Neural cell (in vitro differentiated cells): ENCODE measurements at regions not wholly inside any gene's neighbourhood (a gene's known extent, or its start where the extent isn't known, plus 50 kb on each side); places are given as distances from the start of the nearest gene placed in this dataset.
A peak's percentile ranks its signal among the peaks of the same experiment; 100 is the strongest.

ENCODE experiments used
- H2AFZ ChIP-seq: fragments of 200-600, 300-800 bp; sonication (generic), shearing (Covaris generic); 2 replicates; pipeline ENCODE4 v1.6.0; 2014; ENCODE audit warnings: low read depth, mild to moderate bottlenecking, antibody characterized with exemption, low read length, moderate library complexity
- H3F3A ChIP-seq: fragments of 200-600 bp; shearing (Covaris generic); 2 replicates; pipeline ENCODE4 v1.6.1; 2016; ENCODE audit warnings: mild to moderate bottlenecking, moderate library complexity, mixed read lengths, antibody characterized with exemption, low read length; ENCODE audit not compliant: insufficient read depth, poor library complexity, severe bottlenecking
- H3K27ac ChIP-seq: fragments of 200-600, 300-800 bp; sonication (generic), shearing (Covaris generic); 2 replicates; pipeline ENCODE4 v1.5.1; 2014; ENCODE audit warnings: mild to moderate bottlenecking, low read length, moderate library complexity
- H3K27me3 ChIP-seq: fragments of 300-800, 200-600 bp; sonication (generic), shearing (Covaris generic); 2 replicates; pipeline ENCODE4 v1.6.0; 2014; ENCODE audit warnings: mild to moderate bottlenecking, low read depth, low read length, moderate library complexity; ENCODE audit not compliant: insufficient read depth
- H3K36me3 ChIP-seq: fragments of 300-800, 200-600 bp; sonication (generic), shearing (Covaris generic); 2 replicates; pipeline ENCODE4 v1.5.1; 2014; ENCODE audit warnings: mild to moderate bottlenecking, antibody characterized with exemption, low read length, moderate library complexity; ENCODE audit not compliant: insufficient read depth
- H3K4me2 ChIP-seq: fragments of 300-800, 200-600 bp; sonication (generic), shearing (Covaris generic); 2 replicates; pipeline ENCODE4 v1.6.0; 2014; ENCODE audit warnings: mild to moderate bottlenecking, low read length
- H3K4me3 ChIP-seq: fragments of 300-800, 200-600 bp; sonication (generic), shearing (Covaris generic); 2 replicates; pipeline ENCODE4 v1.5.1; 2014; ENCODE audit warnings: mild to moderate bottlenecking, low read length, moderate library complexity
- H3K79me2 ChIP-seq: fragments of 200-600 bp; shearing (Covaris generic); replicated peaks from 2 replicates; pipeline ENCODE4 v1.6.0; 2014; ENCODE audit warnings: mild to moderate bottlenecking, low read length, moderate library complexity; ENCODE audit not compliant: insufficient read depth
- H3K9ac ChIP-seq: fragments of 300-800, 200-600 bp; sonication (generic), shearing (Covaris generic); 2 replicates; pipeline ENCODE4 v1.6.1; 2016; ENCODE audit warnings: mild to moderate bottlenecking, low read length, mixed read lengths
- H3K9me2 ChIP-seq: fragments of 200-600 bp; shearing (Covaris generic); 2 replicates; pipeline ENCODE4 v1.6.1; 2016; ENCODE audit warnings: mild to moderate bottlenecking, low read length, mixed read lengths; ENCODE audit not compliant: insufficient read depth
- H3K9me3 ChIP-seq: fragments of 200-600, 300-800 bp; sonication (generic), shearing (Covaris generic); 2 replicates; pipeline ENCODE4 v1.6.1; 2016; ENCODE audit warnings: mild to moderate bottlenecking, mixed run types, low read length, moderate library complexity, mixed read lengths
- H4K20me1 ChIP-seq: fragments of 200-600 bp; shearing (Covaris generic); 2 replicates; pipeline ENCODE4 v1.6.1; 2016; ENCODE audit warnings: mild to moderate bottlenecking, mixed run types; ENCODE audit not compliant: insufficient read depth
- EP300 ChIP-seq: fragments of 450-650 bp; conservative IDR thresholded peaks from 2 replicates; pipeline ENCODE4 v1.6.1; 2014; ENCODE audit warnings: antibody characterized with exemption, mild to moderate bottlenecking, moderate library complexity; ENCODE audit not compliant: poor library complexity, severe bottlenecking
- EZH2 ChIP-seq: fragments of 200-600, 300-800 bp; shearing (Covaris generic), sonication (generic); IDR thresholded peaks from 2 replicates; pipeline ENCODE4 v1.6.1; 2014; ENCODE audit warnings: antibody characterized with exemption, low read length, borderline replicate concordance, mild to moderate bottlenecking; ENCODE audit not compliant: insufficient read depth, poor library complexity, severe bottlenecking
- MXI1 ChIP-seq: fragments of 450-650 bp; conservative IDR thresholded peaks from 2 replicates; pipeline ENCODE4 v1.6.1; 2014; ENCODE audit warnings: antibody characterized with exemption, mild to moderate bottlenecking; ENCODE audit not compliant: poor library complexity, severe bottlenecking
- POLR2AphosphoS5 ChIP-seq: IDR thresholded peaks from 2 replicates; pipeline ENCODE4 v1.6.1; 2012
- RAD21 ChIP-seq: fragments of 450-650 bp; conservative IDR thresholded peaks from 2 replicates; pipeline ENCODE4 v1.6.1; 2014; ENCODE audit warnings: antibody characterized with exemption, mild to moderate bottlenecking, moderate library complexity
- SMC3 ChIP-seq: fragments of 450-650 bp; conservative IDR thresholded peaks from 2 replicates; pipeline ENCODE4 v1.6.1; 2014; ENCODE audit warnings: antibody characterized with exemption, mild to moderate bottlenecking, moderate library complexity; ENCODE audit not compliant: poor library complexity
- TF ChIP-seq, protein P1 (sequence below): fragments of 450-650 bp; IDR thresholded peaks from 2 replicates; pipeline ENCODE4 v1.5.1; 2014; ENCODE audit warnings: antibody characterized with exemption, mild to moderate bottlenecking, moderate library complexity; ENCODE audit not compliant: poor library complexity, severe bottlenecking

DNA sequence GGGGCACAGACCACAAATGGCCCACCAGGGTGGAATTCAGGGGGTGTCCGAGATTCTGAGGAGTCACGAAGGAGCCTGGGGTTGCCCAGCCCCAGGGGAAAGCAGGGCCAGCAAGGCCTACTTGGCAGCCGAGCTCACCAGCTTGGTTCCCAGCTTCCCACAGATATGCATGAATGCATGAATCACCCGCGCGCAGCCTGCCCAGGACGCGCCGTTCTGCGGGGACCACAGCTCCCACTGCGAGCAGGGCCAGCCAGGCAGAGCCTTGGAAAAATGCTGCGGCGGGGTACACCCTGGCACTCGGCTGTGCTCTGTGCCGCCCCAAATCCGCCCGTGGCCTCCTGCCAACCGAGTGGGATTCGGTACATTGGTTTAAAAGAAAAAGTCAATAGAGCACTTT, 211.0 kb downstream of the NFATC2 start:
- TF ChIP-seq MXI1: no peak
- no peak for TF ChIP-seq POLR2AphosphoS5
- TF ChIP-seq EZH2: no peak
- TF ChIP-seq, protein P1, sequence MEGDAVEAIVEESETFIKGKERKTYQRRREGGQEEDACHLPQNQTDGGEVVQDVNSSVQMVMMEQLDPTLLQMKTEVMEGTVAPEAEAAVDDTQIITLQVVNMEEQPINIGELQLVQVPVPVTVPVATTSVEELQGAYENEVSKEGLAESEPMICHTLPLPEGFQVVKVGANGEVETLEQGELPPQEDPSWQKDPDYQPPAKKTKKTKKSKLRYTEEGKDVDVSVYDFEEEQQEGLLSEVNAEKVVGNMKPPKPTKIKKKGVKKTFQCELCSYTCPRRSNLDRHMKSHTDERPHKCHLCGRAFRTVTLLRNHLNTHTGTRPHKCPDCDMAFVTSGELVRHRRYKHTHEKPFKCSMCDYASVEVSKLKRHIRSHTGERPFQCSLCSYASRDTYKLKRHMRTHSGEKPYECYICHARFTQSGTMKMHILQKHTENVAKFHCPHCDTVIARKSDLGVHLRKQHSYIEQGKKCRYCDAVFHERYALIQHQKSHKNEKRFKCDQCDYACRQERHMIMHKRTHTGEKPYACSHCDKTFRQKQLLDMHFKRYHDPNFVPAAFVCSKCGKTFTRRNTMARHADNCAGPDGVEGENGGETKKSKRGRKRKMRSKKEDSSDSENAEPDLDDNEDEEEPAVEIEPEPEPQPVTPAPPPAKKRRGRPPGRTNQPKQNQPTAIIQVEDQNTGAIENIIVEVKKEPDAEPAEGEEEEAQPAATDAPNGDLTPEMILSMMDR: no peak
- H4K20me1 ChIP-seq: no peaks in the 10 kb centered on the region
- H3K79me2 ChIP-seq: no peaks in the 10 kb centered on the region
- H2AFZ ChIP-seq: no peak overlapping the region
- H3F3A ChIP-seq: no peaks in the 10 kb centered on the region
- H3K4me3 ChIP-seq: no peak overlapping the region
- H3K27ac ChIP-seq: no peak overlapping the region
- no peaks in the 10 kb centered on the region for H3K9me2 ChIP-seq
- H3K36me3 ChIP-seq: no peaks in the 10 kb centered on the region
- H3K9ac ChIP-seq: no peak overlapping the region
- no peak overlapping the region for H3K4me2 ChIP-seq
- H3K27me3 ChIP-seq: no peaks in the 10 kb centered on the region
- H3K9me3 ChIP-seq: no peaks in the 10 kb centered on the region

DNA sequence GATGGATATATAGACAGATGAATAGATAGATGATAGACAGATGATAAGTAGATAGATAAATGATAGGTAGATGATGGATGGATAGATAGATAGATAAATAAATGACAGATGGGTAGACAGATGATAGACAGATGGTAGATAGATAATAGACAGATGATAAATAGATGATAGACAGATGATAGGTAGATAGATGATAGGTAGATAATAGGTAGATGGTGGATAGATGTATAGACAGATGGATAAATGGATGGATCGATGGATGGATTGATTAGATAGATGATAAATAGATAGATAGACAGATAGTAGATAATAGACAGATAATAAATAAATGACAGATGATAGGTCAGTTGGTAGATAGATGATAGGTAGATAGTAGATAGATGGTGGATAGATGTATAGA, 212.7 kb downstream of the NFATC2 start:
- Histone ChIP-seq H3K9me3 (no peaks in the 10 kb centered on the region), H2AFZ (no peak overlapping the region), H4K20me1 (no peaks in the 10 kb centered on the region), H3K79me2 (no peaks in the 10 kb centered on the region), H3K4me3 (no peak overlapping the region), H3K9ac (no peak overlapping the region), H3K27me3 (no peaks in the 10 kb centered on the region), H3F3A (no peaks in the 10 kb centered on the region), H3K4me2 (no peak overlapping the region), H3K9me2 (no peaks in the 10 kb centered on the region), H3K36me3 (no peaks in the 10 kb centered on the region), H3K27ac (no peak overlapping the region)
- TF ChIP-seq EP300: peak; percentile 34
- TF ChIP-seq SMC3: no peak
- TF ChIP-seq RAD21: no peak

DNA sequence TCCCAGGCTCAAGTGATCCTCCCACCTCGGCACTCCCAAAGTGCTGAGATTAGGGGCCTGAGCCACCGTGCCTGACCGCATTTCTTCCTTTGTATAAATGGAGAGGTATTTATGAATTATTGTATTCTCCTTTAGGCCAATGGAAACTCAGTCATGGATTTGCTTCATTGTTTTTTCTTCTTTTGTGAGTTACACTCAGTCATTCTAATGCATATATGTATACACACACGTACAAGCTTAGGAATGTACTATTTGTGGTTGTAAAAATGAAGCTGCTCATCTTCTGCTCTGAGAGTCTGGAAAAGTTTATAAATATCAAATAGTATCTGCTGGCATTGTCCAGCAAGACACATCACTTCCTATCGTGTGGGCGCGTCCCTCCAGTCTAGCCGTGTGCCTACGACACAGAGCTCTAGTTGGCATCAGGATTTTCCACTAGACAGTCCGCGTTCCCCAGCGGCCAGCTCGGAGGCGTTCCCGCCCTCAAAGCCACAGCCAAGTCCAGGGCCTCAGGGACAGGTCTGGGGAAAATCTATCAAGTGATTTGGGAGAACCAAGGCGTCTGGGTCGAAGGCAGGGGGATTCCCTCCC, 215.2 kb downstream of the NFATC2 start:
- H3K27ac ChIP-seq: no peak overlapping the region
- no peak overlapping the region for H3K4me2 ChIP-seq
- H3K4me3 ChIP-seq: no peak overlapping the region
- no peaks in the 10 kb centered on the region for H3K9me3 ChIP-seq
- H2AFZ ChIP-seq: no peak overlapping the region
- H3K79me2 ChIP-seq: no peaks in the 10 kb centered on the region
- no peak overlapping the region for H3K9ac ChIP-seq
- H4K20me1 ChIP-seq: no peaks in the 10 kb centered on the region
- no peaks in the 10 kb centered on the region for H3F3A ChIP-seq
- H3K27me3 ChIP-seq: no peaks in the 10 kb centered on the region
- H3K9me2 ChIP-seq: no peaks in the 10 kb centered on the region
- no peak for TF ChIP-seq EZH2
- no peak for TF ChIP-seq SMC3
- no peak for TF ChIP-seq EP300
- TF ChIP-seq MXI1: no peak
- TF ChIP-seq, protein P1: no peak
- TF ChIP-seq RAD21: no peak
- no peaks in the 10 kb centered on the region for H3K36me3 ChIP-seq
